LNCaP clone FGC (cell line): ENCODE measurements at regions not wholly inside any gene's neighbourhood (a gene's known extent, or its start where the extent isn't known, plus 50 kb on each side); places are given as distances from the start of the nearest gene placed in this dataset.
A peak's percentile ranks its signal among the peaks of the same experiment; 100 is the strongest.

Experiments used
- DNase-seq: peaks from one replicate; pipeline ENCODE4 v3.0.0-alpha.2; 2011; ENCODE audit warnings: low read depth
- H3K4me3 ChIP-seq: 2 replicates; pipeline ENCODE4 v1.5.1; 2011; ENCODE audit warnings: mild to moderate bottlenecking, low read depth, low read length, control low read depth
- TF ChIP-seq, protein P1 (sequence below): IDR thresholded peaks from 2 replicates; pipeline ENCODE4 v1.5.1; 2012; ENCODE audit warnings: mild to moderate bottlenecking; ENCODE audit not compliant: control insufficient read depth, insufficient read depth; ENCODE audit errors: extremely low read depth

DNA sequence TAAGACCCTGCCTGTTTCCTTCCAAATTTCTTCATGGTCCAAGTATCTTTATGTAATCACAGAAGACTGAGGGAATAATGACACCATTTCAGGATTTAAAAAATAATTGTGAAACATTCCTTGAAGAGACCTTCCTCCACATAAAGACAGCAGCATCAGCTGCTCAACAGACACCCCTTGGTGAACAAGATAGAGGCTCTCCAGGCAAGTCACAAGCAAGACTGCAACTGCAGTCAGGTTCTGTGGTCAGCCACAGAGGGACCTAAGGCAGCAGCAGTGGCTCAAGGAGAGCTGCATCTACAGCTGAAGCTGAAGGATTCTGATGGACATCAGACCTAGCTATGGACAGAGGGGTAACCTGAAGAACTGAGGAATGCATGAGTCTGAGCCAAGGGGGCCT is 97.2 kb upstream of the C3orf80 start:
- no peak overlapping the region for H3K4me3 ChIP-seq
- TF ChIP-seq, protein P1, sequence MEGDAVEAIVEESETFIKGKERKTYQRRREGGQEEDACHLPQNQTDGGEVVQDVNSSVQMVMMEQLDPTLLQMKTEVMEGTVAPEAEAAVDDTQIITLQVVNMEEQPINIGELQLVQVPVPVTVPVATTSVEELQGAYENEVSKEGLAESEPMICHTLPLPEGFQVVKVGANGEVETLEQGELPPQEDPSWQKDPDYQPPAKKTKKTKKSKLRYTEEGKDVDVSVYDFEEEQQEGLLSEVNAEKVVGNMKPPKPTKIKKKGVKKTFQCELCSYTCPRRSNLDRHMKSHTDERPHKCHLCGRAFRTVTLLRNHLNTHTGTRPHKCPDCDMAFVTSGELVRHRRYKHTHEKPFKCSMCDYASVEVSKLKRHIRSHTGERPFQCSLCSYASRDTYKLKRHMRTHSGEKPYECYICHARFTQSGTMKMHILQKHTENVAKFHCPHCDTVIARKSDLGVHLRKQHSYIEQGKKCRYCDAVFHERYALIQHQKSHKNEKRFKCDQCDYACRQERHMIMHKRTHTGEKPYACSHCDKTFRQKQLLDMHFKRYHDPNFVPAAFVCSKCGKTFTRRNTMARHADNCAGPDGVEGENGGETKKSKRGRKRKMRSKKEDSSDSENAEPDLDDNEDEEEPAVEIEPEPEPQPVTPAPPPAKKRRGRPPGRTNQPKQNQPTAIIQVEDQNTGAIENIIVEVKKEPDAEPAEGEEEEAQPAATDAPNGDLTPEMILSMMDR = no peak
- DNase-seq = no peak

DNA sequence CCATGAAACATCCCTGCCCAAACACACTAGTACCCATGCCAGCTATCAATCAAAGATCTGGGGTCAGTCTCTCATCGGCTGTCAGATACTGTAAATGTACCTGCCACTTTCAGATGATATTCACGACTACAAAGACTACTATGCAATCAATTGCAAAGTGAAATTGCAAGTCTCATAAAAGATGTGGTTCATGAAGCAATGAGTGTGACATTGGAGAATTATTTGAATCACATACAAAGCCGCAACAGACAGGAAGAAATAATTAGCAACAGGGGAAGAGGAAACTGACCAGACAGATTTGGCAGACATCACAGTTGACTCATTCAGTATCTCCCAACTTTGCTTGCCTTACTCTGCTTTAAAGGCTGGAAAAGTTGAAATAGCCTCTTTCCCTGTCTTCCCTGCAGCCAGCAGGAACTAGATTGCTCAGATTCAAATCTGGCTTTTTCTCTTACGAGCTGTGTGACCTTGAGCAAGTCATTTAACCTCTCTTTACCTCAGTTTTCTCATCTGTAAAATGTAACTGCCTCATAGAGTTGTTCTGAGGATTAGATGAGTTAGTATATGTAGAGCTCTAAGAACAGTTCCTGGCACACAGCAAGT is 95.7 kb upstream of the C3orf80 start:
- no peak overlapping the region for H3K4me3 ChIP-seq
- no peak for DNase-seq

DNA sequence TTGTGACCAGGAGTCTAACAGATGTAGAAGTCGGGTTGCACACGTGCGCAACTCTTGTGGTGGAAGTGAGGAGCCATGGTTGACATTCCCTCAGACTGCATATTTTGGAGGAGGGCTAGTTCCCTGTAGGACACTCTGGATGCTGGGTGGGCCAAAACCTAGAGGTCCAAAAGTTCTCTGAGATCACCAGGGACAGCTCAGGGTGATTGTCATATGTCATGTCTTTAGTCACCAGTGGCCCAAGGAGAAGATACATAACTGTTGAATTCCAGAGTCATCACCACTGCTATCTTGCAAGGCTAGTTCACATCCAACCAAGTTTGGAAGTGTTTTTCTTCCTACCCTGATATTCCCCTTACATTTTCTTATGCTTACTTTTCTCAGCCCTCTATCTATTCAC is 95.2 kb upstream of the C3orf80 start:
- DNase-seq = no peak
- H3K4me3 ChIP-seq = no peak overlapping the region
- TF ChIP-seq, protein P1 = no peak

More for the DNA sequence above, 95.7 kb upstream of the C3orf80 start:
- TF ChIP-seq, protein P1 = no peak

DNA sequence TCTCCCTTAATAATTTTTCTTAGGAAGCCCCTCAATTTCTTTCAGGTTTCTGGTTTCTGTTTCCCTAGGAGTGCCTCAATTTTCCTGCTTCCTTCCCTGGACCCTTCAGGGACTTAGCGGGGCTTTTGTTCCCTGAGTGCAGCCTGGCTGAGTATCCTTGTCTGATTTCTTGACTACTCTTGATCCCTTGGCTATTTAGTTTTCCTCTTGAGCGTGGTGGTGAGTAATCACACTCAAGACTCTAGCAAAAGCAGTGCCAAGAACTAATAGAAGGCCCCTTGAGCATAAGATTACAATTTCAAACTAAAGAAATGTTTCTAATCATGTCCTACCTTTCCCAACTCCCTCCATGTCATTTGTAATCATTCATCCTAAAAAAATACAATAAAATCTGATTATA is 94.3 kb upstream of the C3orf80 start:
- TF ChIP-seq, protein P1 = no peak

DNA sequence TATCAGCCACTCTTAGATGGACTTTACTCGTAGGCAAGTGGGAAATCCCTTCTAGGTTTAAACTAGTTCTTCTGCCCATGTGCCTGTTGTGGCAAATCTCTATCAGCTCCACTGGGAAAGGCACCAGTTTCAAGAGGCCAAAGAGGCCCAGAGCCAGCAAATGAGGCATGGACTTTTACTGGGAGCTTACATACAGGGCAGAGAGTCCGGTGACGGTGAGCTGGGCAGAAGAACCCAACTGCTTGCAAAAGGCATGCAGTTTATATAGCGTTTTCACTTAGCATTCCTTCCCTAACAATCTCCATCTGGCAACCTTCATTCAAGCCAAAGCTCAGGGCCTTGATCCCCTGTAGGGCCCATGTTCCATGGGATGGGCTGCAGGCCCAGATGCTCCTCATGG is 93.0 kb upstream of the C3orf80 start:
- H3K4me3 ChIP-seq = no peak overlapping the region
- TF ChIP-seq, protein P1 = no peak
- no peak for DNase-seq

More for the DNA sequence above, 94.3 kb upstream of the C3orf80 start:
- no peak for DNase-seq
- H3K4me3 ChIP-seq = no peak overlapping the region

DNA sequence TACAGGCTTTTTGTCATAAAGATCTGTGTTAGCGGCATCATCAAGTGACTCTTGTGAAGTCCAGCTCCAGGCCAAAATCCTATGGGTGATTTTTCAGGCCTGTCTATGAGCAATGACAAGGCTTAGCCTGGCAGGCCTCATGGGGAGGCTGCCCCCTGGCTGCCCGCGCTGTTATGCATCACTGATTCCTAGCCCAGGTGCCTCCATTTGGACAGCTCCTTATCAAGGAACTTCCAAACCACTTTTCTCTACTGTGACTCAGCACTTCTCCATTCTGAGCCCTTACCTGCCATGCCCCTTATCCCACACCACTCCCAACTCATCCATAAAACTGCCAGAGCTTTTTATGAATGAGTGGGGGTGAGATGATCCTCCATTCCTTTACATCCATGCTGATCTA is 91.5 kb upstream of the C3orf80 start:
- TF ChIP-seq, protein P1 = peak; percentile 31; the same call in 1 of the 2 replicates
- no peak overlapping the region for H3K4me3 ChIP-seq
- DNase-seq = no peak

DNA sequence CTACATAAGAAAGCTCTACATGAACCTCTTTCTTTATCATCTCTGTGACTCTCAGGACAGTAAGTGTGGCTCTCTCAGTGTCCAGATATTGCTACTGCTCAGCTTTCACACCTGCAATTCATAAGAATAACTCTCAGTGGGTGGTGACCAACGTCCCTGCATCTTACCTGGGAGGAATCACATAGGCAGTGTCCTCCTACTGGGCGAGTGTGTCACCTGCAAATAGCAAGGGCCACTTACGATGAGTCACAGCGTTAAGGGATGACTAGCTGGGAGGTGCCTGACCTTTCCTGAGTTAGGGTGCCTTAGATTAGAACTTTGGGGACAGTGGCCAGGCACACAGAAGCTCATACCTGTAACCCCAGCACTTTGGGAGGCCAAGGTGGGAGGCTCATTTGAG is 90.8 kb upstream of the C3orf80 start:
- no peak overlapping the region for H3K4me3 ChIP-seq
- TF ChIP-seq, protein P1 = no peak
- no peak for DNase-seq
